NOMO-1 treated with DMSO at 0.1 percent for 48 hours (cell line): ENCODE measurements at regions not wholly inside any gene's neighbourhood (a gene's known extent, or its start where the extent isn't known, plus 50 kb on each side); places are given as distances from the start of the nearest gene placed in this dataset.

ENCODE experiments used
- DNase-seq: peaks from one replicate; lab custom pipeline; 2025; ENCODE audit not compliant: unreplicated experiment; lab: John Stamatoyannopoulos, UW

DNA sequence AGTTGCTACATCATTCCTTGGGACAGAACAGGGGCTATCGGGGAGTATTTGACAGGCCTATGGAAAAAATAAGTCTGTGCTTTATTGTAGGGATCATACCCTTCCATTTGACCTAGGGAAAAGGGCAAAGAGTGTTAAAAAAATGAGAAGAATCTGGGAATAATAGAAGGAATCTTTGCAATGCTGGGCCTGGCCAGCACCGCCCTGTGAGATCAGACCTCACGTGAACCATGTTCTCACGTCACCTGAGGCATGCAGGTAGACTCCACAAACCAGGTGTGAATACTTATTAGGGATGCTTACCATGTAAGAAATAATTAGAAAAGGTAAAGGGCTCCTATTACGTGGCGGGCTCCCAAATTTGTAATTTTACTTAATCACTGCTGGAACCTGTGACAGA, 177.5 kb upstream of the GATA6 start:
- DNase-seq, result no peak

DNA sequence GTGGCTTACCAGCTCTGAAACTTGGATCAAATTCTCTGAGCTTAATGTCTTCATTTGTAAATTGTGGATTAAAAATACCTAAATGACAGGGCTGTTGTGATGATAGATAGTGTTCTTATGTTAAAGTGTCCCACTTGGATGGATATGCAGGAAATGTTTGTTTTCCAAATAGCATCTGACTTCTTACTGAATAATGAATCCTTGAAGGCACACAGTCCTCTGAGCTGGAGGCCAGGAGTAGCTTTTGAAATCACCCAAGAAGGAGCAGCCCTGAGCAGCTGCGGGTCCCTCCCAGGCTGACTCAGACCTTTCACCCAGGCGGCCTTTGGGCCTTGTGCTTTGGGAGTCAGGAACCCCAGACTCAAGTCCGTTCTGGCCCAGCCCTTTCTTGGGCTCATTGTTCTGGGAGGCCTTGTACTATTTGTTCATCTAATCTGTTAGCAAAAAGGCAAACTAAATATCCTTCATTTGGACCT, 173.0 kb upstream of the GATA6 start:
- no peak for DNase-seq

DNA sequence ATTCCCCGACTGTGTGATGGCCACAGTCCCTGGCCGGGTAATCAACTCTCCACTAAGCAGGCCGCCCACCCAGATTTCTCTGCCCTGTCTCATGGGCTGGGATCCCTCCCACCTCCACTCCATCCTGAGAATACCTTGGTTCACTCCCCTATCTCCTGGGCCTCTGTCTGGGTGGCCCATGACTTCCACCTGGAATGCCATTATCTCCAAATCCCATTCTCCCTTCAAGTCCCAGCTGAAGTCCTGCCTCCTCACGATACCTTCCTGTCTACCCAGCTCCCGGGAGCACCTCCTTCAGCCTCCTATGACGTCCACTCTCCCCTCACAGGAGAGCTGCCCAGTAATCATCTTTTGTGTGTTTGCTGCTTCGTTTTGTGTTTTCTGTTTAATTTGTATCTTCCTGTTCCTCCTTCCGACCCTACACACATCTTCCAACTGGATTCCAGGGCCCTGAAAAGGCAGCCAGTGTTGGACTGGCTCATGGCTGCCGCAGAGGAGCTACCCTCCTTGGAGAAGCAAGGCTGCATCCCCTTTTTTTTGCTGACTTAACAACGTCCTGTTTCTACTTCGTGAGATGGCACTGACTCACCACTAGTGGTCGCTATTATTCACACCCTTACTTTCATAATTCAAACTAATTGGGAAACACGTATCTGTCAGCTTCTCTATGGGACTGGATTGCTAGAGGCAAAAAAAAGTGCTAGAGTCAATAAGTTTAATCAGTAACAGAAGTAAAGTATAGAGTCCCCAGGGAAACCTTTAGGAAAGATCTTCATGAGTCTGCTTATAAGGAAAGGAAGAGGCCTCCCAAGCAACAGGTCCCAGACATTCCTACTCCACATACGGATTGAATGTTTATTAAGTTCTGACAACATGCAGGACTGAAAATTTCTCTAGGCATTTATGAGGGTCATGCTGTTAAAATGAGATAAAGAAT, 171.9 kb upstream of the GATA6 start:
- DNase-seq, result peak; percentile 68

DNA sequence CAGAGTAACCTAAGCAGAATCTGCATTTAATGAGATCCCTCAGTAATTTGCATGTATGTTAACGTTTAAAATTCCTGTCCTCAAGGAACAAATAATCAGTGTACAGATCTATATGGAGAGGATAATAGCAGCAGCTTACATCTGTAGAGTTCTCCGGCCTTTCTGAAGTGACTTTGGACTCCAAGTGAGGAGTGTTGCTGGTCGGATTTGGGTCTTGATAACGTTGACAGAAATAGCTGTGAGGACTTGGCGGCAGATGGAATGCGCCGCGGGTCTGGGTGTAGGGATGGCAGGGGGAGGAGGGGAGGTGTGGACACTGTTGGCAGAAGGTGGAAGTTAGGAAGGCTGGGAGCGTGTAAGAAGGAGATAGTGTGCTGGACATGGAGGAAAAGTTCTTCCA, 170.9 kb upstream of the GATA6 start:
- DNase-seq, result no peak

DNA sequence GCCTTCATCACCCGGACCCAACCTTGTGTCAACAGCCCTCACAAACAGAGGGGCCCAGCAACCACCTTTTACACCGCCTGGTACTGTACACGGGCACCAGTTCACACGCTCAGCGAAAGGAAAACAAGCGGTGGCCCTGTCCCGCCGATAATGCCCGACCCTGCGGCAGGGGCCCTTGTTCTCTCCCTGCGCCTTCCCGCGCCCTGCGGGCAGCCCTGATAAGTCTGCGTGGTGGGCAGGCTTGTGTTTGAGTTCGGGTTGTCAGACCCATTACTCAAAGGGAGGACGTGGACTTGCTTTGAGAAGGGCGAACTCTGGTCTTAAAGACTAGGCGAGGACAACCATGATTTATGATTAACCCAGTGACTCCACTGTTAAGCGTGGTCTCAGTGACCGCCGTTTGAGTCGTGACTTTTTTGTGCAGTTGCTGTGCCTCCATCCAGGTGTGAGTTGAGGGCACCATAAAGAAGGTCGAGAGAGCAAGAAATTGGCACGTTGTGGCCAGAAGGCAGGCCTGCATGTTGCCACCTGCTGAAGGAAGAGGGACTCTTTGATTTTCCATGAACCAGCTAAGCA, 167.4 kb upstream of the GATA6 start:
- no peak for DNase-seq

DNA sequence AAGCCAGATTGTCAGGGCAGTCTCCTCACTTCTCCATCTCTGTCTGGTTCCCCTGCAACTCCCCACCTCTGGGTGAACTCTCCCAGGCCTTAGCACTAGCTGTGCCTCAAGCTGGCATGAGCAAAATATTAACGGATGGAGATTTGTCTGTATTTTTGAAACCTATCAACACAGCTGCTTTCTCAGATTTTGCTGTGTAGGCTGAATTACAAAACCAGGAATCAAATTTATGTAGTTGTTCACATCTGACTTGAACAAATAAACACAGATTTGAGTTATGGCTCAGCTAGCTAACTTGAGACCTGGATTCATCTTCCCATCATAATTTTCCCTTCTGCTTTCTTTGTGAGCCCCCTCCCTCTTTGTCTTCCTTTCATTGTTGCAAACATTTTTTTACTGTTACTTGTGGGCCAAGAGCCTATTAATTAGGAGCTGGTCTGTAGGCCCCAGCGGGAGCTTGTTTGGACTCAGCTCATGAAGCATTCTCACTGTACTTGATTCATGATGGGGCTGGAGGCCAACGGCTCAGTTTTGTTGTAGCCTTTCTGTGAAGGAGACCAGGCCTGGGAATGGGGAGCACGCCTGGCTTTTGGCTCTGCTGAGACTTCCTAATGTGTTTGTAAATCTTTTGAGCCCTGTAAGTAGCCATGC, 164.1 kb upstream of the GATA6 start:
- DNase-seq, result no peak

DNA sequence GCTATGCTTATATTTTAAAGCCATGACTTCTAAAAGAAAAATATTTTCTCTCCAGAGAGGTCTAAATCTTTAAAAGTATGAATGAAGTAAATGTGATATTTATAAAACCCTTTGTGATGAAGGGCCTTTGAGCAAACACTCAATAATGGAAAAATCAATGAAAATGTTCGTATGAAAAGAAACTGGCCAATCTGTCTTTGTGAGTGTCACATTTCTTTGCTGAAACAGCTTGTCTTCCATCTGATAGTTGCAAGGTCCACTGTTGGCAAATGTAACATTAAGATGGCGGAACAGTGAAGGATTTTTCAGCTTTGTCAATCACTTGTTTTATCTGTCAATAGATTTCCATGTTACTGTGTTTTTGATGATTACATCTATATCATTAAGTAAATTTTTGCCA, 162.9 kb upstream of the GATA6 start:
- DNase-seq, result no peak

DNA sequence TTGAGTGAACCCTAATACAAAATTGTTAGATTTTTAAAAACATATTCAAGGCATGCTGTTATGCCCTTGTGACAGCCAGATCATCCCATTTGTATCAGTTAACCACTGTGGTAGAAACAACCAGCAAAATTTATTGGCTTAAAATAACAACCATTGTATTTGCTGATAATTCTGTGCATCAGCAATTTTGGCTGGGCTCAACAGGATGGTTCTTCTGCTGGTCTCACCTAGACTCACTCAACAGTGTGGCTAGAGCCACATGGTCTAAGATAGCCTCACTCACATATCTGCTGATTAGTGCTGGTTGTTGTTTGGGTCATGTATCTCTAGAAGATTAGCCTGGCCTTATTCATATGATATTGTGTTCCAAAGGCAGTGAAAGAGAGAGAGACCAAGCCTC, 160.1 kb upstream of the GATA6 start:
- no peak for DNase-seq

DNA sequence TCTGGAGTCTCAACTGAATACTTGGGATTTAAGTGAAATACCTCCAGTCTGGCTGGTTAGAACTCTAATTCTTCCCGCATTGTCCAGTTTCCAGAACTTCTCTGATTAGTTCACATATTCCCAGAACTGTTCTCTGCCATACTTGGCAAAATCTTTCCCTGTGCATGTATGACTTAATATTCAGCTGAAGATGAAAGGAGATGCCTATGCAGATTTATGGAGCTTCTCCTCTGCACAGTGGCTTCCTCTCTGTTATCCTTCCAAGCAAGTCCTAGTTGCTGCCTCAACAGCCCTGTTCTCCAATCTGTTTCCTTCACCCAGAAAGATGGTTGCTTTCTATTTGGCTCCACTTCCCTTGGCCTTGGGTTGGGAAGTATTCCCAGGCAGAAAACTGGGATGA, 155.4 kb upstream of the GATA6 start:
- DNase-seq, result no peak

DNA sequence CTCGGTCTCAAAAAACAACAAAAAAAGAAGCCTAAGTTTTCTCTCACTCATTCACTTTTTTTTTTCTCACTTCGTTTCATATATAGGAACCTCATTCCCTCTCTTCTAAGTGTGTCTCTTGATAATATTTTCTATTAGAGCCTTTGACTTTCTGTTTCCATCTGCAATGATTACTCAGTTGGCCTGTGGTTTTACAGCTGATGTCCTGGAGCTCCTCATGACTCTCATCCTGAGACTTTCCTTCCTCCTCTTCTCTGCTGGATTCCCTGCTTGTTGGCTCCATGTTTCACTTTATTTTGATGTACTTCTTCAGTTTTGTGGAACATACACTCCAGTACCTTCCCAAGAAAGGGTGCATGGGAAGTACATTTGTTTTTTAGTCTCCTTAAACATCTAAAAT, 154.2 kb upstream of the GATA6 start:
- no peak for DNase-seq

DNA sequence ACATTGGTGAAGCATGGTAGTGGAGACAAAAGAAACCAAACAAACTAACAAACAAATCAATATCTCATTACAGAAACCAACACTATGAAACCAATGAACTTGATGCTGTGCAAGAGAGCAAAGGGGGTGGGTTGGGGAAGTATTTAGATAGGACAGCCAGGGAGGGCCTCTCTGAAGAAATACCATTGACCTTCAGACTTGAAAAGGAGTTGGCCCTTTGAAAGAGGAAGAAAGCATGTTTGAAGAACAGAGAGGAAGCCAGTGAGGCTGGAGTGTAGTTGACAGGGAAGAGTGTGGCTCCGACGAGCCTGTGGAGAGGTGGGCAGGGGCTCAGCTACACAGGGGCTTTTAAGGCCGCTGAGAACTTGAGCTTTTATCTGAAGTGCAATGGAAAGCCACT, 151.0 kb upstream of the GATA6 start:
- peak; percentile 81 for DNase-seq

DNA sequence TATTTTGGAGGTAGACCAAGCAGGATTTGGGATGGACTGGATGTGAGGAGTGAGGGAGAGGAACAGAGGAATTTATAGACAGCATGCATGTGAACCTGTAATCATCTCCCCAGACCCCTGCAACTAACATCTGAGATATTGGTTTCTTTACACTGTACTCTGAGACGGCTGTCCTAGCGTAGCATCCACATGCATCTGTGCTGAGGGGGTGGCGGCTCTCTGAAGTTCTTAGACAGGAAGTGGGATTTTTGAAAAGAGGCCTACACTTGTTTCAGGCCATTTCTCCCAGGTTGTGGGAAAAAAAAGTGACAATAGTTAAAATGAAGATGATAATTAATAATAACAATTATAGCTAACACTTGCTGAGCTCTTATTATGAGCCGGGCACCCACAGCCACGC, 150.2 kb upstream of the GATA6 start:
- DNase-seq, result no peak

DNA sequence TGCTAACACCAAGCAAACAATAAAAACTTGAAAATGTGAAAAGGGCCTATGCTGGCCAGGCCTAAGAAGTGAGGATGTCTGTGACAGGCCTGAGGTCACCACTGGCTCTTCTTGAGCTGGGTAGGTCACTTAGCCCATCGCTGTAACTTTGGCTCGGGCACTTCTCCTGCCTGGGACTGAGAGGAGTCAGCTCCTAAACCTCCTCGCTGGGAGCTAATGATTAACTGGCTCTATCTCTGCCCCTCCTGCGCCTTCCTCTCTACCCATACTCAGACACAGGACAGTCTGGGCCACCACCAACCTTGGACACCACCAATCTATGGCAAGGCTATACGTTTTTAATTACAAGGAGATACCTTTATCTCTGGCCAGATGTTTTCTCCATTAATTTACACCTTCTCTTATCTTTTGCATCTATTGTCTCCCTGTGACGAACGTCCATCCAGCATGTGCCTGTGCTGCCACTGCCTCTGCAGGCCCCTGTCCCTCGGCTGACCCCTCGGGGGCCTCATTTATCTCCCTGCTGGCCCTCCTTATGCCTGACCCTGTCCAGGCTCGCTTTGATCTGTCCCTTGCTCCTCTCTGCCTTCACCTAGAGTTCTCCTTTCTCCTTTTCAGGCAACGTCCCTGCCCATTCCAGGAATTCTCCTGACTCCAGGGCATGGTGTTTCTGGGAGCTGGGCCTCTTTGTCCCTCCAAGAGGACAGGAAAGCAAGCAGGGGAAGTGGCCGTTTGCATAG, 149.1 kb upstream of the GATA6 start:
- DNase-seq, result no peak

DNA sequence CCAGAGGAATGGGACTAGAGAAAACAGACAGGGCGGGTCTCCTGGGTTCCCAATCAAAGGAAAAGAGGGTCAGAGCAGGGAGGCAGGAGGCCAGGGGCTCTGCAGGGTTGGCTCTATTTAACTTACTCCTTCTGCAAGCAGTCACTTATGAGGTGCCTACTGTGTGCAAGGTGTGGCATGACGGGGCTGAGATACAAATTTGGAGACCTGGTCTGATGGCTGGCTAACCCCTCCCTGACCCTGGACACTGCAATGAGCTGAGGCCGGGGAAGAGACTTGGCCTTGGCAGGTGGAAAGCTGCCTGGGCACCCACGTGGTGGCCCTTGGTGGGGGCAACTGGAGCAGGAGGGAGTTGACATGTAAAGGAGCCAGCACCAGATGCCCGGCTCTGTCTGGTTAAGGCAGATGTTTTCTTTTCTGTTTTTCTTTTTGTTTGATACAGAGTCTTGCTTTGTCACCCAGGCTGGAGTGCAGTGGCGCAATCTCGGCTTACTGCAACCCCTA, 148.5 kb upstream of the GATA6 start:
- no peak for DNase-seq

DNA sequence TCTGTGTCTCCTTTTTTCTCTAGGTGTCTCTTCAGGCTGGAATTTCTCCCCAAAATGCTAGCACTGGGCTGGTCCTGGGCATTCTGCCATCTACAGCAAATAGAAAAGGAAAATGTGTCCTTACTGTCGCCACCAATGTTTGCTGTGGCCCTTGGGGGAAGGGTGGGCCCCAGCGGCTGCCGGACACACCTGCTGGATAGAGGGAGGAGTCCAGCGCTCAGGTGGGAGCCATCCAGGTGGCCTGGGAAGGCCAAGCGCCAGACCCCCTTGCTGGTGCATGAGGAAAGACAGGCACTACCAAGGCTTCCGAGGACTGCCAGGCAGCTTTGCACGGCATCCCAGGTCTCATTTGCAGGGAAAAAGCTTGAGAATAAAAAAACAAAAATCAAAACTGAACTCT, 147.7 kb upstream of the GATA6 start:
- DNase-seq, result no peak

DNA sequence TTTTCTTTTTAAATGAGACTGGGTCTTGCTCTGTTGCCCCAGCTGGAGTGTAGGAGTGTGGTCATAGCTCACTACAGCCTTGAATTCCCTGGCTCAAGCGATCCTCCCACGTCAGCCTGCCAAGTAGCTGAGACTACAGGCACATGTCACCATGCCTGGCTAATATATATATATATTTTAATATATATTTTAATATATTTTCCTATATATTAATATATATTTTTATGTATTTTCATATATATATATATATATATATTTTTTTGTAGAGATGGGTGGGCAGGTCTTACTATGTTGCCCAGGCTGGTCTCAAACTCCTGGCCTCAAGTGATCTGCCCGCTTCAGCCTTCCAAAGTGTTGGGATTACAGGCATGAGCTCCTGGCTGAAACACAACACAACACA, 144.5 kb upstream of the GATA6 start:
- DNase-seq, result no peak

DNA sequence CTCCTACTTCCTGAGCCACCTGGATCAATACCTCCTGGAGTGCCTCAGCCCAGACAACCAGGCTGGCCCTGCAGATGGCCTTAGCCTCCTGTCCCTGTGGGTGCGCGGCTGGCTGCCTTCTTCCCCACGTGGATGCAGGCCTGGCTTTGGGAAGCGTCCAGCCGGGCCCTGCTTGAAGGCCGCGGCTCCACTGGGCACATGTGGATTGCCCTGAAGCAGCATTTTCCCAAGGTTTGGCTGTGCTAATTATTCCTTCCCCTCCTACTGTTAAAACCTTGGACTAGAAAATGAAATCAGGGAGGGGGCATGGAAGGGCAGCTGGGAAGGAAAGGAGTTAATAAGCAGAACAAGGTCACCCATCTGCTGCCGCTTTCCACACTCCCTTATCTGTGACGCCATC, 143.0 kb upstream of the GATA6 start:
- DNase-seq, result no peak

DNA sequence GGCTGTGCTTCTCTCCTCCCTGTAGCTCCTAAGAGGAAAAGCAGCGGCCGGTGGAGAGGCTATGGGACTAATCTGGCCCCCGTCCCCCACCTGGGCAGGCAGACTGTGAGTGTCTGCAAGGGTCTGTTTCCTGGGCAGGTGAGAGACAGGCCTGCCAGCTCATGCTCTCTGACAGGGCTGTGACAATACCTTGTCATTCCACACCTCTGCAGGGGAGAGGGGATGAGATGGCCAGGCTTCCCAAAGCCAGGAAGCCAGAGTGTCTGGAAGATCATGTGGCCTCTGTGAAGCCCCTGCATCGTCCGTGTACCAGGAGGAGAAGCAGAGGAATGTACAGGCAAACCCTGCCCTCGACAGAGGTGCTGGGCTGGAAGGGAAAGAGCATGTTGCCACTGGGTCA, 142.5 kb upstream of the GATA6 start:
- DNase-seq, result no peak

DNA sequence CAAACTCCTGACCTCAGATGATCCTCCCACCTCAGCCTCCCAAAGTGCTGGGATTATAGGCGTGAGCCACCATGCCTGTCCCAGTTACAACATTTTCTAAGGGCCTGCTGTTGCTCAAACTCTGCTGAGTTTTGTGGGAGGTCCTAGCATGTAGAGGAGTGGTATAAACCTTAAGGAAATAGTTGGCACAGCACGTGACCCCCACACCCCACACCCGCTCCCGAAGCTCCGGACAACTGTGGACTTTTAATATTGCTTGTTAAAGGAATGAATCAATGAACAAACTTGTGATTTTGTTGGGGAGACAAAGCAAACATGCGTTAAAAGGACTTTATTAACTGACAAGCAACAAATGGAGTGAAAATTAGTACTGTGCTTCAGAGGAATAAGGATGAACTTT, 137.8 kb upstream of the GATA6 start:
- no peak for DNase-seq

DNA sequence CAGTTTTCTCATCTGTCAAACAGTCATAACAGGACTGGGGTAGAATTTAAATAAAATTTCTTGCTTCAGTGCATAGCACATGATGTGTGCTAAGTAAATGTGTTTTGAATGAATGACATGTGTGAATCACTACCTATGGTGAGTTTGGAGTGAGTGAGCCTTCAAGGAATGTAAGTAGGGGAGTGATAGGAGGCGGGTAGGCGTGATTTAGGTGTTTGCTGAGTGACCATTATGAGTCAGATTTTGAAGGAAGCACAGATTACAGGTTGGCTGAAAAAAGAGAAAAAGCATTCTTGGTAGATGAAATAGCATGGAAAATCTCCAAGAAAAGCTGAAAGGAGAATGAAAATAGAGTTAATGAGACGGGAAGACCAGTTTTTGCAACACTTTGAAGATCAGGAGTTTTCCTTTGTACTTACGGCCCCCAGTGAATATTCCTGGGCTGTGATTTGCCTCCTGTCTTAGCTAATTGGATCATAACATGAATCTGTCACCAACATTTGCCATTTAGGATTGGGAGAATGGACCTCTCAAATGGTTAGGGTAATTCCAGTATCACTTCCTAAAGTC, 136.9 kb upstream of the GATA6 start:
- DNase-seq, result no peak

DNA sequence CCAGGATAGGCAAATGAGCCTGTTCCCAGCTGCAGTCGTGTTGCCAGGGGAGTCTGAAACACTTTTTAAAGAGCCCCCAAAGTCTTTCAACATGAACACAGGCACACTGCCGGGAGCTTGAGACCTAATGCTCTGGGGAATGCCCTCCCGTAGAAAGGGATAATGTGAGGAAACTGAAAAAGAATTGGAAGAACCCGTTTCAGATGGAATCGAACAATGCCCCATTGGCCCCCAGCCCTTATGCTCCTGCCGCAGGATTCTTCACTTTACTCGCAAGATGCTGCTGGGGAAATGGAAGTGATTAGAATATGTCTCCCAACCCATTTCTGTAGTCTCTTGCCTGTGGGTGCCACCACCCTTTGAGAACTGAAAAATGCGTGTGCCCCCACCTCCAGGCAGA, 136.3 kb upstream of the GATA6 start:
- DNase-seq, result no peak
